Adipocyte (in vitro differentiated cells): ENCODE measurements at regions not wholly inside any gene's neighbourhood (a gene's known extent, or its start where the extent isn't known, plus 50 kb on each side); places are given as distances from the start of the nearest gene placed in this dataset.

Experiments
- DNase-seq: peaks from one replicate; pipeline ENCODE4 v3.0.0-alpha.2; 2015; ENCODE audit warnings: low read depth
- H3K27me3 ChIP-seq: replicated peaks from 2 replicates; pipeline ENCODE4 v1.7.0; 2013; ENCODE audit warnings: mild to moderate bottlenecking, low read length, moderate library complexity; ENCODE audit not compliant: control insufficient read depth, insufficient read depth
- H3K36me3 ChIP-seq: 2 replicates; pipeline ENCODE4 v1.7.0; 2013; ENCODE audit warnings: low read length, mild to moderate bottlenecking, moderate library complexity; ENCODE audit not compliant: control insufficient read depth, insufficient read depth, severe bottlenecking
- H3K4me1 ChIP-seq: 2 replicates; pipeline ENCODE4 v1.7.0; 2013; ENCODE audit warnings: mild to moderate bottlenecking, low read length, moderate library complexity; ENCODE audit not compliant: control insufficient read depth, insufficient read depth
- H3K4me3 ChIP-seq: 2 replicates; pipeline ENCODE4 v1.7.0; 2013; ENCODE audit warnings: mild to moderate bottlenecking, low read length, moderate library complexity
- H3K9ac ChIP-seq: 2 replicates; pipeline ENCODE4 v1.7.0; 2013; ENCODE audit warnings: mild to moderate bottlenecking, low read length, moderate library complexity
- H3K9me3 ChIP-seq: 2 replicates; pipeline ENCODE4 v1.7.0; 2013; ENCODE audit warnings: mild to moderate bottlenecking, low read length, moderate library complexity; ENCODE audit not compliant: control insufficient read depth

- Histone ChIP-seq H3K9ac (no peak overlapping the region), H3K9me3 (peaks cover 8% of the 10 kb centered on the region), H3K36me3 (no peaks in the 10 kb centered on the region)
Observed at GRCh38 chr11:15451713-15452112, 337.0 kb downstream of the INSC start.

GRCh38 chr11:15453211-15453765 is 338.6 kb downstream of the INSC start:
- Histone ChIP-seq H3K27me3 (no peaks in the 10 kb centered on the region), H3K9ac (no peak overlapping the region), H3K4me3 (no peak overlapping the region), H3K9me3 (peaks cover 8% of the 10 kb centered on the region), H3K36me3 (no peaks in the 10 kb centered on the region), H3K4me1 (no peaks in the 10 kb centered on the region)
- DNase-seq = no peak

More at GRCh38 chr11:15451713-15452112, 337.0 kb downstream of the INSC start:
- H3K27me3 ChIP-seq = no peaks in the 10 kb centered on the region
- H3K4me3 ChIP-seq = no peak overlapping the region
- no peak for DNase-seq
- H3K4me1 ChIP-seq = no peaks in the 10 kb centered on the region

GRCh38 chr11:15468466-15468865 is 353.7 kb downstream of the INSC start:
- H3K4me3 ChIP-seq = no peak overlapping the region
- H3K27me3 ChIP-seq = no peaks in the 10 kb centered on the region
- no peaks in the 10 kb centered on the region for H3K9me3 ChIP-seq
- peak; percentile 1 for DNase-seq
- H3K9ac ChIP-seq = no peak overlapping the region
- H3K4me1 ChIP-seq = no peaks in the 10 kb centered on the region
- H3K36me3 ChIP-seq = no peaks in the 10 kb centered on the region

- H3K36me3 ChIP-seq = no peaks in the 10 kb centered on the region
- no peaks in the 10 kb centered on the region for H3K4me1 ChIP-seq
- H3K4me3 ChIP-seq = no peak overlapping the region
- no peak overlapping the region for H3K9ac ChIP-seq
- no peaks in the 10 kb centered on the region for H3K9me3 ChIP-seq
- H3K27me3 ChIP-seq = no peaks in the 10 kb centered on the region
- DNase-seq = no peak
Observed at GRCh38 chr11:15471048-15471894, 356.5 kb downstream of the INSC start.

- H3K9me3 ChIP-seq = no peaks in the 10 kb centered on the region
- H3K27me3 ChIP-seq = no peaks in the 10 kb centered on the region
- H3K36me3 ChIP-seq = no peaks in the 10 kb centered on the region
Observed at GRCh38 chr11:15471895-15472799, 357.4 kb downstream of the INSC start.

GRCh38 chr11:15473954-15474837 is 359.5 kb downstream of the INSC start:
- DNase-seq = no peak
- Histone ChIP-seq H3K9ac (no peak overlapping the region), H3K36me3 (no peaks in the 10 kb centered on the region), H3K9me3 (no peaks in the 10 kb centered on the region), H3K27me3 (no peaks in the 10 kb centered on the region), H3K4me3 (no peak overlapping the region), H3K4me1 (no peaks in the 10 kb centered on the region)

More at GRCh38 chr11:15471895-15472799, 357.4 kb downstream of the INSC start:
- H3K4me1 ChIP-seq = no peaks in the 10 kb centered on the region
- H3K4me3 ChIP-seq = no peak overlapping the region
- no peak overlapping the region for H3K9ac ChIP-seq
- no peak for DNase-seq

- H3K27me3 ChIP-seq = no peaks in the 10 kb centered on the region
- no peaks in the 10 kb centered on the region for H3K36me3 ChIP-seq
- no peaks in the 10 kb centered on the region for H3K9me3 ChIP-seq
- H3K9ac ChIP-seq = no peak overlapping the region
- DNase-seq = no peak
- no peaks in the 10 kb centered on the region for H3K4me1 ChIP-seq
- H3K4me3 ChIP-seq = no peak overlapping the region
Observed at GRCh38 chr11:15476371-15476917, 361.7 kb downstream of the INSC start.

GRCh38 chr11:15481871-15482270 is 367.1 kb downstream of the INSC start:
- Histone ChIP-seq H3K27me3 (no peaks in the 10 kb centered on the region), H3K9me3 (no peaks in the 10 kb centered on the region), H3K36me3 (no peaks in the 10 kb centered on the region), H3K9ac (no peak overlapping the region), H3K4me1 (no peaks in the 10 kb centered on the region), H3K4me3 (no peak overlapping the region)
- DNase-seq = no peak

GRCh38 chr11:15483205-15483604 is 368.5 kb downstream of the INSC start:
- Histone ChIP-seq H3K9ac (no peak overlapping the region), H3K36me3 (no peaks in the 10 kb centered on the region), H3K4me3 (no peak overlapping the region), H3K9me3 (no peaks in the 10 kb centered on the region), H3K4me1 (no peaks in the 10 kb centered on the region), H3K27me3 (no peaks in the 10 kb centered on the region)
- DNase-seq = no peak

- Histone ChIP-seq H3K9me3 (no peaks in the 10 kb centered on the region), H3K4me3 (no peak overlapping the region), H3K4me1 (no peaks in the 10 kb centered on the region), H3K9ac (no peak overlapping the region), H3K27me3 (no peaks in the 10 kb centered on the region), H3K36me3 (no peaks in the 10 kb centered on the region)
- no peak for DNase-seq
Observed at GRCh38 chr11:15484398-15484797, 369.7 kb downstream of the INSC start.
